ENCODE measurements at regions not wholly inside any gene's neighbourhood (a gene's known extent, or its start where the extent isn't known, plus 50 kb on each side); places are given as distances from the start of the nearest gene placed in this dataset.

GRCh38 chr4:122533841-122534240 lies 77.3 kb upstream of the IL2 start:
- CTCF ChIA-PET, result no interaction called here
- no peak for TF ChIP-seq CTCF (IDR thresholded peaks at IDR 0.05; ENCODE audit: unreplicated experiment)
- intact Hi-C loops (cut with micrococcal nuclease; ENCODE audit: unreplicated experiment), result no loop called here
- no peaks in the 10 kb centered on the region for H3K36me3 Mint-ChIP-seq (ENCODE audit: insufficient read depth, unreplicated experiment)
- H3K27ac Mint-ChIP-seq (ENCODE audit: unreplicated experiment), result no peak overlapping the region
- no peak overlapping the region for H3K4me3 Mint-ChIP-seq (ENCODE audit: low read depth, unreplicated experiment)
- BruUV-seq (replicated peaks), result no TSS peak
- H3K4me1 Mint-ChIP-seq (ENCODE audit: low read depth, unreplicated experiment), result no peaks in the 10 kb centered on the region
- peaks cover 3% of the 10 kb centered on the region for H3K9me3 Mint-ChIP-seq (ENCODE audit: low read depth, unreplicated experiment)
- DNase-seq, result no peak
- H3K27me3 Mint-ChIP-seq (ENCODE audit: unreplicated experiment), result no peaks in the 10 kb centered on the region

GRCh38 chr4:122532766-122533165 lies 76.2 kb upstream of the IL2 start:
- no peak for DNase-seq
- no TSS peak for BruUV-seq (replicated peaks)
- no peak overlapping the region for H3K4me3 Mint-ChIP-seq (ENCODE audit: low read depth, unreplicated experiment)
- H3K9me3 Mint-ChIP-seq (ENCODE audit: low read depth, unreplicated experiment), result peaks cover 3% of the 10 kb centered on the region
- H3K27ac Mint-ChIP-seq (ENCODE audit: unreplicated experiment), result no peak overlapping the region
- no peaks in the 10 kb centered on the region for H3K27me3 Mint-ChIP-seq (ENCODE audit: unreplicated experiment)
- intact Hi-C loops (cut with micrococcal nuclease; ENCODE audit: unreplicated experiment), result no loop called here
- H3K36me3 Mint-ChIP-seq (ENCODE audit: insufficient read depth, unreplicated experiment), result no peaks in the 10 kb centered on the region
- no peak for TF ChIP-seq CTCF (IDR thresholded peaks at IDR 0.05; ENCODE audit: unreplicated experiment)
- no peaks in the 10 kb centered on the region for H3K4me1 Mint-ChIP-seq (ENCODE audit: low read depth, unreplicated experiment)
- CTCF ChIA-PET, result no interaction called here

- no peak for TF ChIP-seq CTCF (IDR thresholded peaks at IDR 0.05; ENCODE audit: unreplicated experiment)
- DNase-seq, result no peak
- intact Hi-C loops (cut with micrococcal nuclease; ENCODE audit: unreplicated experiment), result no loop called here
- CTCF ChIA-PET, result no interaction called here
- no TSS peak for BruUV-seq (replicated peaks)
- H3K36me3 Mint-ChIP-seq (ENCODE audit: insufficient read depth, unreplicated experiment), result no peaks in the 10 kb centered on the region
- H3K4me1 Mint-ChIP-seq (ENCODE audit: low read depth, unreplicated experiment), result no peaks in the 10 kb centered on the region
- no peak overlapping the region for H3K27ac Mint-ChIP-seq (ENCODE audit: unreplicated experiment)
- no peaks in the 10 kb centered on the region for H3K27me3 Mint-ChIP-seq (ENCODE audit: unreplicated experiment)
- H3K9me3 Mint-ChIP-seq (ENCODE audit: low read depth, unreplicated experiment), result peaks cover 3% of the 10 kb centered on the region
- no peak overlapping the region for H3K4me3 Mint-ChIP-seq (ENCODE audit: low read depth, unreplicated experiment)
Measured at GRCh38 chr4:122531514-122531913, 75.0 kb upstream of the IL2 start.

GRCh38 chr4:122531038-122531437 lies 74.5 kb upstream of the IL2 start:
- no peak for DNase-seq
- CTCF ChIA-PET, result no interaction called here
- H3K27me3 Mint-ChIP-seq (ENCODE audit: unreplicated experiment), result no peaks in the 10 kb centered on the region
- H3K4me3 Mint-ChIP-seq (ENCODE audit: low read depth, unreplicated experiment), result no peak overlapping the region
- no peaks in the 10 kb centered on the region for H3K4me1 Mint-ChIP-seq (ENCODE audit: low read depth, unreplicated experiment)
- peaks cover 3% of the 10 kb centered on the region for H3K9me3 Mint-ChIP-seq (ENCODE audit: low read depth, unreplicated experiment)
- no TSS peak for BruUV-seq (replicated peaks)
- no peaks in the 10 kb centered on the region for H3K36me3 Mint-ChIP-seq (ENCODE audit: insufficient read depth, unreplicated experiment)
- H3K27ac Mint-ChIP-seq (ENCODE audit: unreplicated experiment), result no peak overlapping the region
- intact Hi-C loops (cut with micrococcal nuclease; ENCODE audit: unreplicated experiment), result no loop called here
- TF ChIP-seq CTCF (IDR thresholded peaks at IDR 0.05; ENCODE audit: unreplicated experiment), result no peak

GRCh38 chr4:122528879-122529278 lies 72.4 kb upstream of the IL2 start:
- H3K27me3 Mint-ChIP-seq (ENCODE audit: unreplicated experiment), result no peaks in the 10 kb centered on the region
- no peak for DNase-seq
- peaks cover 3% of the 10 kb centered on the region for H3K9me3 Mint-ChIP-seq (ENCODE audit: low read depth, unreplicated experiment)
- CTCF ChIA-PET, result no interaction called here
- BruUV-seq (replicated peaks), result no TSS peak
- intact Hi-C loops (cut with micrococcal nuclease; ENCODE audit: unreplicated experiment), result no loop called here
- no peak overlapping the region for H3K4me3 Mint-ChIP-seq (ENCODE audit: low read depth, unreplicated experiment)
- no peaks in the 10 kb centered on the region for H3K4me1 Mint-ChIP-seq (ENCODE audit: low read depth, unreplicated experiment)
- H3K27ac Mint-ChIP-seq (ENCODE audit: unreplicated experiment), result no peak overlapping the region
- H3K36me3 Mint-ChIP-seq (ENCODE audit: insufficient read depth, unreplicated experiment), result no peaks in the 10 kb centered on the region
- no peak for TF ChIP-seq CTCF (IDR thresholded peaks at IDR 0.05; ENCODE audit: unreplicated experiment)

All from Calu3 (cell line).